ENCODE measurements at regions not wholly inside any gene's neighbourhood (a gene's known extent, or its start where the extent isn't known, plus 50 kb on each side); places are given as distances from the start of the nearest gene placed in this dataset.

DNA sequence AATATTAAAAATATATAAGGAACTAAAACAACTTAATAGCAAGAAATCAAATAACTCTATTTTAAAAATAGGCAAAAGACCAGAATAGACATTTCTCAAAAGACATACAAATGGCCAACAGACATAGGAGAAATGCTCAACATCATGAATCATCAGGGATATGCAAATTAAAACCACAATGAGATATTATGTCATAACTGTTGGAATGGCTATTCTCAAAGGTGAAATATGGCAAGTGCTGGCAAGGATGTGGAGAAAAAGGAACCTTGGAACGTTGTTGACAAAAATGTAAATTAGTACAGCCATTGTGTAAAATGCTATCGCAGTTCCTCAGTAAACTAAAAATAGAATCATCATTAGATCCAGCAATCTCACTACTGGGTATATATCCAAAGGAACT lies 468.5 kb downstream of the NFIB start:
- TF ChIP-seq, protein P1, sequence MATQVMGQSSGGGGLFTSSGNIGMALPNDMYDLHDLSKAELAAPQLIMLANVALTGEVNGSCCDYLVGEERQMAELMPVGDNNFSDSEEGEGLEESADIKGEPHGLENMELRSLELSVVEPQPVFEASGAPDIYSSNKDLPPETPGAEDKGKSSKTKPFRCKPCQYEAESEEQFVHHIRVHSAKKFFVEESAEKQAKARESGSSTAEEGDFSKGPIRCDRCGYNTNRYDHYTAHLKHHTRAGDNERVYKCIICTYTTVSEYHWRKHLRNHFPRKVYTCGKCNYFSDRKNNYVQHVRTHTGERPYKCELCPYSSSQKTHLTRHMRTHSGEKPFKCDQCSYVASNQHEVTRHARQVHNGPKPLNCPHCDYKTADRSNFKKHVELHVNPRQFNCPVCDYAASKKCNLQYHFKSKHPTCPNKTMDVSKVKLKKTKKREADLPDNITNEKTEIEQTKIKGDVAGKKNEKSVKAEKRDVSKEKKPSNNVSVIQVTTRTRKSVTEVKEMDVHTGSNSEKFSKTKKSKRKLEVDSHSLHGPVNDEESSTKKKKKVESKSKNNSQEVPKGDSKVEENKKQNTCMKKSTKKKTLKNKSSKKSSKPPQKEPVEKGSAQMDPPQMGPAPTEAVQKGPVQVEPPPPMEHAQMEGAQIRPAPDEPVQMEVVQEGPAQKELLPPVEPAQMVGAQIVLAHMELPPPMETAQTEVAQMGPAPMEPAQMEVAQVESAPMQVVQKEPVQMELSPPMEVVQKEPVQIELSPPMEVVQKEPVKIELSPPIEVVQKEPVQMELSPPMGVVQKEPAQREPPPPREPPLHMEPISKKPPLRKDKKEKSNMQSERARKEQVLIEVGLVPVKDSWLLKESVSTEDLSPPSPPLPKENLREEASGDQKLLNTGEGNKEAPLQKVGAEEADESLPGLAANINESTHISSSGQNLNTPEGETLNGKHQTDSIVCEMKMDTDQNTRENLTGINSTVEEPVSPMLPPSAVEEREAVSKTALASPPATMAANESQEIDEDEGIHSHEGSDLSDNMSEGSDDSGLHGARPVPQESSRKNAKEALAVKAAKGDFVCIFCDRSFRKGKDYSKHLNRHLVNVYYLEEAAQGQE (IDR thresholded peaks at IDR 0.05; ENCODE audit: low read depth): no peak
- no peak for TF ChIP-seq FOXM1 (IDR thresholded peaks at IDR 0.05; ENCODE audit: borderline replicate concordance, low read depth)
- no peak for TF ChIP-seq RAD21 (IDR thresholded peaks at IDR 0.05; ENCODE audit: low read depth)
- TF ChIP-seq EP300 (IDR thresholded peaks at IDR 0.05; ENCODE audit: borderline replicate concordance): no peak
- no peak for TF ChIP-seq CREB1 (IDR thresholded peaks at IDR 0.05; ENCODE audit: low read depth)
- no peak for TF ChIP-seq CEBPB (IDR thresholded peaks at IDR 0.05)
- TF ChIP-seq TEAD4 (IDR thresholded peaks at IDR 0.05): no peak
- no peak for TF ChIP-seq NFIC (IDR thresholded peaks at IDR 0.05)
- no peak for TF ChIP-seq TAF1 (IDR thresholded peaks at IDR 0.05; ENCODE audit: low read depth)
- TF ChIP-seq YY1 (IDR thresholded peaks at IDR 0.05; ENCODE audit: low read depth): no peak
